GM23338 (cell line): ENCODE measurements at regions not wholly inside any gene's neighbourhood (a gene's known extent, or its start where the extent isn't known, plus 50 kb on each side); places are given as distances from the start of the nearest gene placed in this dataset.

ENCODE experiments used
- ATAC-seq: fragments of 200-7000 bp; cut with Tn5 transposase; 3 replicates; pipeline ENCODE4 v1.9.1; 2020
- DNase-seq: peaks from one replicate; pipeline ENCODE4 v3.0.0-alpha.2; 2015; ENCODE audit warnings: low spot score
- H2AFZ ChIP-seq: fragments of 200-600 bp; sonication (generic); 2 replicates; pipeline ENCODE4 v1.8.0; 2016; ENCODE audit warnings: antibody characterized with exemption, mild to moderate bottlenecking, moderate library complexity
- H3F3A ChIP-seq: fragments of 200-600 bp; sonication (generic); replicated peaks from 2 replicates; pipeline ENCODE4 v1.8.0; 2017; ENCODE audit warnings: antibody characterized with exemption, mixed run types, low read depth
- H3K27ac ChIP-seq: fragments of 200-600 bp; sonication (generic); 2 replicates; pipeline ENCODE4 v1.6.1; 2016; ENCODE audit warnings: low read depth
- H3K27me3 ChIP-seq: fragments of 200-600 bp; sonication (generic); 2 replicates; pipeline ENCODE4 v1.8.0; 2016; ENCODE audit warnings: mild to moderate bottlenecking, mixed run types, moderate library complexity; ENCODE audit not compliant: insufficient read depth
- H3K36me3 ChIP-seq: fragments of 200-600 bp; sonication (generic); 2 replicates; pipeline ENCODE4 v1.8.0; 2016; ENCODE audit warnings: mild to moderate bottlenecking; ENCODE audit not compliant: insufficient read depth
- H3K4me1 ChIP-seq: fragments of 200-600 bp; sonication (generic); 2 replicates; pipeline ENCODE4 v1.8.0; 2016; ENCODE audit warnings: mild to moderate bottlenecking, moderate library complexity; ENCODE audit not compliant: insufficient read depth
- H3K4me2 ChIP-seq: fragments of 200-600 bp; sonication (generic); 2 replicates; pipeline ENCODE4 v1.7.1; 2017; ENCODE audit warnings: mixed run types
- H3K4me3 ChIP-seq: fragments of 200-600 bp; sonication (generic); 2 replicates; pipeline ENCODE4 v1.6.1; 2016; ENCODE audit warnings: mixed run types
- H3K79me2 ChIP-seq: fragments of 200-600 bp; sonication (generic); replicated peaks from 2 replicates; pipeline ENCODE4 v1.8.0; 2017; ENCODE audit warnings: mild to moderate bottlenecking; ENCODE audit not compliant: insufficient read depth
- H3K9me2 ChIP-seq: fragments of 200-600 bp; sonication (generic); 2 replicates; pipeline ENCODE4 v1.8.0; 2017; ENCODE audit not compliant: insufficient read depth
- H4K20me1 ChIP-seq: fragments of 200-600 bp; sonication (generic); replicated peaks from 2 replicates; pipeline ENCODE4 v1.8.0; 2017; ENCODE audit warnings: mild to moderate bottlenecking; ENCODE audit not compliant: insufficient read depth
- H3K27ac Mint-ChIP-seq: 2 replicates; pipeline ENCODE4 v1.8.0; 2020; ENCODE audit warnings: inconsistent platforms, mild to moderate bottlenecking, moderate library complexity, mixed read lengths
- H3K27me3 Mint-ChIP-seq: 3 replicates; pipeline ENCODE4 v1.8.0; 2022; ENCODE audit warnings: low read depth, mild to moderate bottlenecking, moderate library complexity, mixed read lengths, inconsistent platforms; ENCODE audit not compliant: insufficient read depth, poor library complexity
- H3K36me3 Mint-ChIP-seq: 3 replicates; pipeline ENCODE4 v1.8.0; 2021; ENCODE audit warnings: low read depth, mild to moderate bottlenecking, inconsistent platforms, moderate library complexity, mixed read lengths
- H3K4me1 Mint-ChIP-seq: 3 replicates; pipeline ENCODE4 v1.8.0; 2020; ENCODE audit warnings: mild to moderate bottlenecking, inconsistent platforms, mixed read lengths
- H3K4me3 Mint-ChIP-seq: 3 replicates; pipeline ENCODE4 v1.8.0; 2021; ENCODE audit warnings: moderate library complexity, mild to moderate bottlenecking, inconsistent platforms, mixed read lengths
- H3K9me3 Mint-ChIP-seq: 3 replicates; pipeline ENCODE4 v1.8.0; 2020; ENCODE audit warnings: moderate library complexity, mild to moderate bottlenecking, inconsistent platforms, mixed read lengths
- CREB1 ChIP-seq: fragments of 250-450 bp; sonication (Bioruptor Pico); IDR thresholded peaks from 2 replicates; pipeline ENCODE4 v1.5.0; 2020; ENCODE audit warnings: low read depth, mild to moderate bottlenecking, moderate library complexity
- EZH2phosphoT487 ChIP-seq: fragments of 200-600 bp; sonication (generic); IDR thresholded peaks from one replicate; pipeline ENCODE4 v1.8.1; 2018; ENCODE audit warnings: antibody characterized with exemption; ENCODE audit not compliant: unreplicated experiment
- NANOG ChIP-seq: IDR thresholded peaks from 2 replicates; pipeline ENCODE4 v1.6.1; 2016; ENCODE audit warnings: antibody characterized with exemption, borderline replicate concordance
- POLR2AphosphoS5 ChIP-seq: IDR thresholded peaks from 2 replicates; pipeline ENCODE4 v1.6.1; 2016; ENCODE audit warnings: antibody characterized with exemption, low read depth
- REST ChIP-seq: IDR thresholded peaks from one replicate; pipeline ENCODE4 v1.6.1; 2018; ENCODE audit warnings: antibody characterized with exemption; ENCODE audit not compliant: unreplicated experiment
- ZNF114 ChIP-seq: fragments of 250-450 bp; sonication (Bioruptor Pico); IDR thresholded peaks from 2 replicates; pipeline ENCODE4 v1.5.0; 2020; ENCODE audit warnings: mild to moderate bottlenecking, moderate library complexity
- TF ChIP-seq, protein P1 (sequence below), 2 experiments: fragments of 200-600 bp in 1 of 2; sonication (generic) in 1 of 2; conservative IDR thresholded peaks; 2 replicates each; pipeline versions ENCODE4 v1.5.1 to v1.6.1; 2016 to 2017; ENCODE audit warnings: antibody characterized with exemption in 2 of 2, low read depth in 2 of 2, mild to moderate bottlenecking in 2 of 2, moderate library complexity in 1 of 2
- TF ChIP-seq, protein P2 (sequence below): fragments of 250-450 bp; sonication (Bioruptor Pico); IDR thresholded peaks from 2 replicates; pipeline ENCODE4 v1.5.0; 2020; ENCODE audit warnings: mild to moderate bottlenecking, moderate library complexity

DNA sequence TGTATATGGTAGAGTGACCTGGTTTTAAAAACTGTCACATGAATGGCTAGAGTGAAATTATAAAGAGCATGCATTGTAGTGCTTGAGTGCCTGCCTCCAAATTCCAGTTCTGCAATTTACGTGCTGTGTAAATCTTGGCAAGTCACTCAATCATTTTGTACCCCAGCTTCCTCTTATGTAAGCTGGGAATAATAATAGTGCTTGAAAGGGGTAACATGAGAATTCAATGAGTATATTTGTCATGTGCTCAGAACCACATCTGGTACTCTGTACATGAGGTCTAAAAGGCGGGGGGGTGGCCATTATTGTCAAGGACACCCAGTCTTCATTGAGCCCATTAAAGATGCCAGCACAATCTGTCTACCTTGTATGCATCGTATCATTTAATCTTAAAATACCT lies 214.8 kb downstream of the MC4R start:
- no peaks in the 10 kb centered on the region for H3K9me2 ChIP-seq
- ATAC-seq (no peak), DNase-seq (no peak)
- no peaks in the 10 kb centered on the region for H3F3A ChIP-seq
- H3K27me3 ChIP-seq = no peaks in the 10 kb centered on the region
- H3K4me2 ChIP-seq = no peak overlapping the region
- no peak overlapping the region for H3K4me3 Mint-ChIP-seq
- H2AFZ ChIP-seq = no peak overlapping the region
- no peaks in the 10 kb centered on the region for H3K27me3 Mint-ChIP-seq
- no peak overlapping the region for H3K27ac ChIP-seq
- H3K9me3 Mint-ChIP-seq = no peaks in the 10 kb centered on the region
- no peaks in the 10 kb centered on the region for H3K79me2 ChIP-seq
- H3K4me1 ChIP-seq = no peaks in the 10 kb centered on the region
- TF ChIP-seq, protein P1, sequence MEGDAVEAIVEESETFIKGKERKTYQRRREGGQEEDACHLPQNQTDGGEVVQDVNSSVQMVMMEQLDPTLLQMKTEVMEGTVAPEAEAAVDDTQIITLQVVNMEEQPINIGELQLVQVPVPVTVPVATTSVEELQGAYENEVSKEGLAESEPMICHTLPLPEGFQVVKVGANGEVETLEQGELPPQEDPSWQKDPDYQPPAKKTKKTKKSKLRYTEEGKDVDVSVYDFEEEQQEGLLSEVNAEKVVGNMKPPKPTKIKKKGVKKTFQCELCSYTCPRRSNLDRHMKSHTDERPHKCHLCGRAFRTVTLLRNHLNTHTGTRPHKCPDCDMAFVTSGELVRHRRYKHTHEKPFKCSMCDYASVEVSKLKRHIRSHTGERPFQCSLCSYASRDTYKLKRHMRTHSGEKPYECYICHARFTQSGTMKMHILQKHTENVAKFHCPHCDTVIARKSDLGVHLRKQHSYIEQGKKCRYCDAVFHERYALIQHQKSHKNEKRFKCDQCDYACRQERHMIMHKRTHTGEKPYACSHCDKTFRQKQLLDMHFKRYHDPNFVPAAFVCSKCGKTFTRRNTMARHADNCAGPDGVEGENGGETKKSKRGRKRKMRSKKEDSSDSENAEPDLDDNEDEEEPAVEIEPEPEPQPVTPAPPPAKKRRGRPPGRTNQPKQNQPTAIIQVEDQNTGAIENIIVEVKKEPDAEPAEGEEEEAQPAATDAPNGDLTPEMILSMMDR (conservative IDR thresholded peaks at IDR 0.05; ENCODE audit: low read depth in 2 of 2) = no peak
- TF ChIP-seq POLR2AphosphoS5 = no peak
- H4K20me1 ChIP-seq = no peaks in the 10 kb centered on the region
- H3K4me3 ChIP-seq = no peak overlapping the region
- H3K36me3 ChIP-seq = no peaks in the 10 kb centered on the region
- peaks cover 3% of the 10 kb centered on the region; the same call in 1 of the 3 replicates for H3K4me1 Mint-ChIP-seq
- H3K27ac Mint-ChIP-seq = no peak overlapping the region
- H3K36me3 Mint-ChIP-seq = no peaks in the 10 kb centered on the region

- H3K4me3 ChIP-seq = no peak overlapping the region
- no peaks in the 10 kb centered on the region for H3K4me1 ChIP-seq
- Mint-ChIP-seq H3K4me1 (no peaks in the 10 kb centered on the region; the same call in 1 of the 3 replicates), H3K27me3 (no peaks in the 10 kb centered on the region), H3K36me3 (no peaks in the 10 kb centered on the region), H3K4me3 (no peak overlapping the region), H3K9me3 (no peaks in the 10 kb centered on the region), H3K27ac (no peak overlapping the region)
- H3F3A ChIP-seq = no peaks in the 10 kb centered on the region
- H3K27ac ChIP-seq = no peak overlapping the region
- no peak for ATAC-seq
- H3K36me3 ChIP-seq = no peaks in the 10 kb centered on the region
- no peak overlapping the region for H3K4me2 ChIP-seq
- no peaks in the 10 kb centered on the region for H3K79me2 ChIP-seq
- DNase-seq = no peak
- H2AFZ ChIP-seq = no peak overlapping the region
- no peaks in the 10 kb centered on the region for H3K9me2 ChIP-seq
- no peaks in the 10 kb centered on the region; the same call in 1 of the 2 replicates for H4K20me1 ChIP-seq
- H3K27me3 ChIP-seq = no peaks in the 10 kb centered on the region
- TF ChIP-seq, protein P1 (conservative IDR thresholded peaks at IDR 0.05; ENCODE audit: low read depth in 2 of 2) = no peak
- no peak for TF ChIP-seq EZH2phosphoT487
- no peak for TF ChIP-seq REST
- no peak for TF ChIP-seq ZNF114 (CRISPR knock-in tag)
- no peak for TF ChIP-seq POLR2AphosphoS5
- TF ChIP-seq NANOG = no peak
- TF ChIP-seq, protein P2, sequence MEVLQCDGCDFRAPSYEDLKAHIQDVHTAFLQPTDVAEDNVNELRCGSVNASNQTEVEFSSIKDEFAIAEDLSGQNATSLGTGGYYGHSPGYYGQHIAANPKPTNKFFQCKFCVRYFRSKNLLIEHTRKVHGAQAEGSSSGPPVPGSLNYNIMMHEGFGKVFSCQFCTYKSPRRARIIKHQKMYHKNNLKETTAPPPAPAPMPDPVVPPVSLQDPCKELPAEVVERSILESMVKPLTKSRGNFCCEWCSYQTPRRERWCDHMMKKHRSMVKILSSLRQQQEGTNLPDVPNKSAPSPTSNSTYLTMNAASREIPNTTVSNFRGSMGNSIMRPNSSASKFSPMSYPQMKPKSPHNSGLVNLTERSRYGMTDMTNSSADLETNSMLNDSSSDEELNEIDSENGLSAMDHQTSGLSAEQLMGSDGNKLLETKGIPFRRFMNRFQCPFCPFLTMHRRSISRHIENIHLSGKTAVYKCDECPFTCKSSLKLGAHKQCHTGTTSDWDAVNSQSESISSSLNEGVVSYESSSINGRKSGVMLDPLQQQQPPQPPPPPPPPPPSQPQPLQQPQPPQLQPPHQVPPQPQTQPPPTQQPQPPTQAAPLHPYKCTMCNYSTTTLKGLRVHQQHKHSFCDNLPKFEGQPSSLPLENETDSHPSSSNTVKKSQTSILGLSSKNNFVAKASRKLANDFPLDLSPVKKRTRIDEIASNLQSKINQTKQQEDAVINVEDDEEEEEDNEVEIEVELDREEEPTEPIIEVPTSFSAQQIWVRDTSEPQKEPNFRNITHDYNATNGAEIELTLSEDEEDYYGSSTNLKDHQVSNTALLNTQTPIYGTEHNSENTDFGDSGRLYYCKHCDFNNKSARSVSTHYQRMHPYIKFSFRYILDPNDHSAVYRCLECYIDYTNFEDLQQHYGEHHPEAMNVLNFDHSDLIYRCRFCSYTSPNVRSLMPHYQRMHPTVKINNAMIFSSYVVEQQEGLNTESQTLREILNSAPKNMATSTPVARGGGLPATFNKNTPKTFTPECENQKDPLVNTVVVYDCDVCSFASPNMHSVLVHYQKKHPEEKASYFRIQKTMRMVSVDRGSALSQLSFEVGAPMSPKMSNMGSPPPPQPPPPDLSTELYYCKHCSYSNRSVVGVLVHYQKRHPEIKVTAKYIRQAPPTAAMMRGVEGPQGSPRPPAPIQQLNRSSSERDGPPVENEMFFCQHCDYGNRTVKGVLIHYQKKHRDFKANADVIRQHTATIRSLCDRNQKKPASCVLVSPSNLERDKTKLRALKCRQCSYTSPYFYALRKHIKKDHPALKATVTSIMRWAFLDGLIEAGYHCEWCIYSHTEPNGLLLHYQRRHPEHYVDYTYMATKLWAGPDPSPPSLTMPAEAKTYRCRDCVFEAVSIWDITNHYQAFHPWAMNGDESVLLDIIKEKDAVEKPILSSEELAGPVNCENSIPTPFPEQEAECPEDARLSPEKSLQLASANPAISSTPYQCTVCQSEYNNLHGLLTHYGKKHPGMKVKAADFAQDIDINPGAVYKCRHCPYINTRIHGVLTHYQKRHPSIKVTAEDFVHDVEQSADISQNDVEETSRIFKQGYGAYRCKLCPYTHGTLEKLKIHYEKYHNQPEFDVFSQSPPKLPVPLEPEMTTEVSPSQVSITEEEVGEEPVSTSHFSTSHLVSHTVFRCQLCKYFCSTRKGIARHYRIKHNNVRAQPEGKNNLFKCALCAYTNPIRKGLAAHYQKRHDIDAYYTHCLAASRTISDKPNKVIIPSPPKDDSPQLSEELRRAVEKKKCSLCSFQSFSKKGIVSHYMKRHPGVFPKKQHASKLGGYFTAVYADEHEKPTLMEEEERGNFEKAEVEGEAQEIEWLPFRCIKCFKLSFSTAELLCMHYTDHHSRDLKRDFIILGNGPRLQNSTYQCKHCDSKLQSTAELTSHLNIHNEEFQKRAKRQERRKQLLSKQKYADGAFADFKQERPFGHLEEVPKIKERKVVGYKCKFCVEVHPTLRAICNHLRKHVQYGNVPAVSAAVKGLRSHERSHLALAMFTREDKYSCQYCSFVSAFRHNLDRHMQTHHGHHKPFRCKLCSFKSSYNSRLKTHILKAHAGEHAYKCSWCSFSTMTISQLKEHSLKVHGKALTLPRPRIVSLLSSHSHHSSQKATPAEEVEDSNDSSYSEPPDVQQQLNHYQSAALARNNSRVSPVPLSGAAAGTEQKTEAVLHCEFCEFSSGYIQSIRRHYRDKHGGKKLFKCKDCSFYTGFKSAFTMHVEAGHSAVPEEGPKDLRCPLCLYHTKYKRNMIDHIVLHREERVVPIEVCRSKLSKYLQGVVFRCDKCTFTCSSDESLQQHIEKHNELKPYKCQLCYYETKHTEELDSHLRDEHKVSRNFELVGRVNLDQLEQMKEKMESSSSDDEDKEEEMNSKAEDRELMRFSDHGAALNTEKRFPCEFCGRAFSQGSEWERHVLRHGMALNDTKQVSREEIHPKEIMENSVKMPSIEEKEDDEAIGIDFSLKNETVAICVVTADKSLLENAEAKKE (CRISPR knock-in tag) = no peak
- TF ChIP-seq CREB1 (CRISPR knock-in tag) = no peak
These were observed 219.2 kb downstream of the MC4R start for GRCh38 chr18:60153376-60153775.
